ENCODE measurements at regions not wholly inside any gene's neighbourhood (a gene's known extent, or its start where the extent isn't known, plus 50 kb on each side); places are given as distances from the start of the nearest gene placed in this dataset.

DNA sequence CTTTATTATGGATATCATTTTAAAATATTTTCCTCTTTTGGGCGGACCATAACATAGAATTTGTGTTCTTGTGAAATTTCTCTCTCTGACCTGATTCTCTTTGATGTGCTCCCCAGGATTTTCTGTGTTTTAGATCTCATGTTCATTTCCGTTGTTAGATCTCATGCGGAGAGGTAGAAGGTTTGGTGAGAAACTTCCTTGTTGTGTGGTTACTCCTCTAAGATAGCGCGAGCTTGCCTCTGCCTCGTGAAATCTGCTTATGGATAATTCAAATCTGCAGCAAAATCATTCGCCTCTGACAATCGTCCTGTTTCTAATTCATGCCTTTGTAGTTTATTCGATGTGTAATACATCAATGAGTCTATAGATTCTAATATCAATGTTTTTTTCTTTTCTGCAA, 580.4 kb downstream of the USP25 start:
- no peak for DNase-seq (ENCODE audit: low read depth)
- TF ChIP-seq, protein P1, sequence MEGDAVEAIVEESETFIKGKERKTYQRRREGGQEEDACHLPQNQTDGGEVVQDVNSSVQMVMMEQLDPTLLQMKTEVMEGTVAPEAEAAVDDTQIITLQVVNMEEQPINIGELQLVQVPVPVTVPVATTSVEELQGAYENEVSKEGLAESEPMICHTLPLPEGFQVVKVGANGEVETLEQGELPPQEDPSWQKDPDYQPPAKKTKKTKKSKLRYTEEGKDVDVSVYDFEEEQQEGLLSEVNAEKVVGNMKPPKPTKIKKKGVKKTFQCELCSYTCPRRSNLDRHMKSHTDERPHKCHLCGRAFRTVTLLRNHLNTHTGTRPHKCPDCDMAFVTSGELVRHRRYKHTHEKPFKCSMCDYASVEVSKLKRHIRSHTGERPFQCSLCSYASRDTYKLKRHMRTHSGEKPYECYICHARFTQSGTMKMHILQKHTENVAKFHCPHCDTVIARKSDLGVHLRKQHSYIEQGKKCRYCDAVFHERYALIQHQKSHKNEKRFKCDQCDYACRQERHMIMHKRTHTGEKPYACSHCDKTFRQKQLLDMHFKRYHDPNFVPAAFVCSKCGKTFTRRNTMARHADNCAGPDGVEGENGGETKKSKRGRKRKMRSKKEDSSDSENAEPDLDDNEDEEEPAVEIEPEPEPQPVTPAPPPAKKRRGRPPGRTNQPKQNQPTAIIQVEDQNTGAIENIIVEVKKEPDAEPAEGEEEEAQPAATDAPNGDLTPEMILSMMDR (IDR thresholded peaks at IDR 0.05; ENCODE audit: insufficient read depth, low read length, poor library complexity, severe bottlenecking) = no peak
- Histone ChIP-seq H3K4me3 (ENCODE audit: low read depth, low read length) (no peak overlapping the region), H3K36me3 (ENCODE audit: control insufficient read depth, insufficient read depth, low read length) (no peaks in the 10 kb centered on the region), H3K27me3 (ENCODE audit: control insufficient read depth, insufficient read depth, low read length) (no peaks in the 10 kb centered on the region)

DNA sequence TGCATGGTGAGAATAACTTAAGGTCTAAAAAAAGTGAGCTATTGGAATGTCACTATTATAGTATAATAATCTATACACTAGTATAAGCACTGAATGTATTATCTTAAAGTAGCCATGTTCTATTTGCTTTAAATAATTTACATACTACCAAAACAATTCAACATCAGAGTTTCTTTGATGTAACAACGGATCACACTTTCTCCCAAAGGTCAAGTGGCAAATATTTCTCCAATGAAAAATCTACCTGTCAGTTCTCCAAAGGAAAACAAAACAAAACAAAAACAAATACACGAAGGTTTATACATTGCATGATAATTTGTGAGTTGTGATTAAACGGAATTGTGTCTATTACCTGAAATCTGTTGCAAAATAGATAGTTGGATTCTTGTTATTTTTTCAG, 581.4 kb downstream of the USP25 start:
- no peaks in the 10 kb centered on the region for H3K27me3 ChIP-seq (ENCODE audit: control insufficient read depth, insufficient read depth, low read length)
- no peak for DNase-seq (ENCODE audit: low read depth)
- H3K36me3 ChIP-seq (ENCODE audit: control insufficient read depth, insufficient read depth, low read length) = no peaks in the 10 kb centered on the region
- no peak overlapping the region for H3K4me3 ChIP-seq (ENCODE audit: low read depth, low read length)
- TF ChIP-seq, protein P1 (IDR thresholded peaks at IDR 0.05; ENCODE audit: insufficient read depth, low read length, poor library complexity, severe bottlenecking) = no peak

DNA sequence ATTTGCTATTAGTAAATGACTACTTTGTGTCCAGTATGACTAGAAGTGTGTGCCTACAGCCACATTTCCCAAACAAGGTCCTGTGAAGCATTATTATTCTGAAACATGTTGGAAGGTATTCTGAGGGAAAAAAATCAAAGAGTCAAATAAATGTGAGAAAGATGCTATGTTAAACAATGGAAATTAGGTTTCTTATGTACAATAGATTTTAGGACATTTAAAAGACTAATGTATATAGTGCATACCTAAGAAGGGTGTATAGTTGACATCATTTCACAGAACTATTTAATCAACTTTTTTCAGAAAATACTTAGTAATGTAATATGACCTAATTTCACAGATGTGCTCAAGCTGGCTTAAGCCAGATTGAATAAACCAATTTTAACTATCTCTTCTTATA, 582.5 kb downstream of the USP25 start:
- TF ChIP-seq, protein P1 (IDR thresholded peaks at IDR 0.05; ENCODE audit: insufficient read depth, low read length, poor library complexity, severe bottlenecking) = no peak
- H3K36me3 ChIP-seq (ENCODE audit: control insufficient read depth, insufficient read depth, low read length) = no peaks in the 10 kb centered on the region
- DNase-seq (ENCODE audit: low read depth) = no peak
- no peak overlapping the region for H3K4me3 ChIP-seq (ENCODE audit: low read depth, low read length)
- H3K27me3 ChIP-seq (ENCODE audit: control insufficient read depth, insufficient read depth, low read length) = no peaks in the 10 kb centered on the region

DNA sequence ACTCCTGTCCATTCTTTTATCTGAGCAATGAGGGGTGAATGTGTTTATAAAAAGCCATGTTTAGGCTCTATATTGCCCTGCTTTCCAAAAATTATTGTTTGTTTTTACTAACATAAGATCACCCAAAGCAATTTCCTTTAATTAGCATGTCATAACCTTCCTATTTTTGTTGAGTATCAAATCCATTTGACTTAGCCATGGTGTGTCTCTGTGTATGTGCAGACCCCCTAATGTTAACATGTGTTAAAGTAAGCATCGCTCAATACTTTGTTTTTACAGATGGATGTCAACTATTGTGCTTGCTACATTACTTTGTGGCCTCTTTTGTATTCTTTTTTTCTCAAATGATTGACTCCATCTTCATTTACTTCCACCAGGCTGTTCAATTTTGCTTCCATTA, 585.4 kb downstream of the USP25 start:
- no peak for DNase-seq (ENCODE audit: low read depth)
- Histone ChIP-seq H3K27me3 (ENCODE audit: control insufficient read depth, insufficient read depth, low read length) (no peaks in the 10 kb centered on the region), H3K4me3 (ENCODE audit: low read depth, low read length) (no peak overlapping the region), H3K36me3 (ENCODE audit: control insufficient read depth, insufficient read depth, low read length) (no peaks in the 10 kb centered on the region)
- TF ChIP-seq, protein P1 (IDR thresholded peaks at IDR 0.05; ENCODE audit: insufficient read depth, low read length, poor library complexity, severe bottlenecking) = no peak

DNA sequence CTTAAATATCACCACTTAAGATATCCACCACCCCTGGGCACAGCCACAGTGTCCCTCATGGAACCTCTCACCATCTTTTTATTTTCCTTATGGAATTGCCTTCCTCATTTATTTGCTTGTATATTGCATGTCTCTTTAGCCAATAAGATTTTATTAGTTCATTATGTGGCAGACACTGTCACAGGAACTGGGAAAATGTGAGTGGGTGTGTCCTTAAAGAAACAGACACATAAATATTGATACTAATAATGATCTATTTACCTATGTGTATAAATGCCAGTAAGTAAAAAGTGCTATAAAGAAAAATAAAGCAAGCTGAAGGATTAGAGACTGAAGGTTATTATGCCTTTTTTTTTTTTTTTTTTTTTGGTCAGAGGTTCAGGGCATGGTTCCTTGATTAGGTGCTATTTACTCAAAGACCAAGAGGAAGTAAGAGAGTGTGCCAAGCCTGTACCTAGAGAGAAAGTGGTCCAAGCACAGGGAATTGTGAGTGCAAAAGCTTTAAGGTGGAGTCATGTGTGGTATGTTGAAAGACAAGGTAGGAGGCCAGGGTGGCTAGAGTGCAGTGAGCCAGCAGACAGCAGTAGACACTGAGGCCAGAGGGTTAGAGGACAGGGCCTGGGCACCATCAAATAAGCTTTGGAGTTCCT, 589.0 kb downstream of the USP25 start:
- TF ChIP-seq, protein P1 (IDR thresholded peaks at IDR 0.05; ENCODE audit: insufficient read depth, low read length, poor library complexity, severe bottlenecking) = no peak
- no peak for DNase-seq (ENCODE audit: low read depth)
- Histone ChIP-seq H3K27me3 (ENCODE audit: control insufficient read depth, insufficient read depth, low read length) (no peaks in the 10 kb centered on the region), H3K4me3 (ENCODE audit: low read depth, low read length) (no peak overlapping the region), H3K36me3 (ENCODE audit: control insufficient read depth, insufficient read depth, low read length) (no peaks in the 10 kb centered on the region)

GRCh38 chr21:16320110-16320509, 590.3 kb downstream of the USP25 start:
- DNase-seq (ENCODE audit: low read depth) = no peak
- H3K4me3 ChIP-seq (ENCODE audit: low read depth, low read length) = no peak overlapping the region
- no peaks in the 10 kb centered on the region for H3K36me3 ChIP-seq (ENCODE audit: control insufficient read depth, insufficient read depth, low read length)
- H3K27me3 ChIP-seq (ENCODE audit: control insufficient read depth, insufficient read depth, low read length) = no peaks in the 10 kb centered on the region
- TF ChIP-seq, protein P1 (IDR thresholded peaks at IDR 0.05; ENCODE audit: insufficient read depth, low read length, poor library complexity, severe bottlenecking) = no peak
